Small intestine (tissue), 7 donors: ENCODE measurements at regions not wholly inside any gene's neighbourhood (a gene's known extent, or its start where the extent isn't known, plus 50 kb on each side); places are given as distances from the start of the nearest gene placed in this dataset.

Experiments
- DNase-seq, 2 donors: peaks; one replicate each; pipeline versions ENCODE4 v3.0.0 to v3.0.0-alpha.2; 2013
- FAIRE-seq: peaks from 2 replicates; lab custom pipeline; 2012; peaks lifted over from hg19 to GRCh38; lab: Jason Lieb, UNC
- H3K27ac ChIP-seq, 3 donors: one replicate each; pipeline ENCODE4 v1.5.1; 2013; ENCODE audit warnings: low read length in 2 of 3, mild to moderate bottlenecking in 2 of 3, control low read depth in 1 of 3, inconsistent platforms in 1 of 3, low read depth in 1 of 3, moderate library complexity in 1 of 3
- H3K27me3 ChIP-seq, 3 donors: one replicate each; pipeline ENCODE4 v1.6.1; 2013; ENCODE audit warnings: low read length in 3 of 3, inconsistent platforms in 1 of 3; ENCODE audit not compliant: control insufficient read depth in 3 of 3, insufficient read depth in 3 of 3
- H3K36me3 ChIP-seq, 3 donors: one replicate each; pipeline ENCODE4 v1.6.1; 2013; ENCODE audit warnings: low read length in 3 of 3, inconsistent platforms in 1 of 3, low read depth in 1 of 3, mild to moderate bottlenecking in 1 of 3, moderate library complexity in 1 of 3; ENCODE audit not compliant: control insufficient read depth in 3 of 3, insufficient read depth in 2 of 3
- H3K4me1 ChIP-seq, 3 donors: one replicate each; pipeline ENCODE4 v1.6.1; 2013; ENCODE audit warnings: low read length in 2 of 3, inconsistent platforms in 1 of 3, low read depth in 1 of 3, mild to moderate bottlenecking in 1 of 3, moderate library complexity in 1 of 3; ENCODE audit not compliant: control insufficient read depth in 3 of 3, insufficient read depth in 2 of 3
- H3K4me3 ChIP-seq, 3 donors: one replicate each; pipeline ENCODE4 v1.5.1; 2013; ENCODE audit warnings: low read length in 3 of 3, control low read depth in 1 of 3, inconsistent platforms in 1 of 3, low read depth in 1 of 3, mild to moderate bottlenecking in 1 of 3, moderate library complexity in 1 of 3
- H3K9me3 ChIP-seq, 2 donors: one replicate each; pipeline ENCODE4 v1.6.1; 2013; ENCODE audit warnings: low read depth in 1 of 2, low read length in 1 of 2; ENCODE audit not compliant: control insufficient read depth in 2 of 2, insufficient read depth in 1 of 2
- WGBS, 3 donors: extraction: QIAGEN DNeasy Blood & Tissue Kit; methylation state at CpG; one replicate each; pipeline ENCODE4 v1.1.7; 2013; 5-methylcytosine and 5-hydroxymethylcytosine counted together
- donor health status: healthy with polysubstance abuse.
- donor health status: control.
- donor health status: control.
- donor health status: Bipolar disorder and iron deficiency.
- donor health status: healthy.

GRCh38 chr10:80734589-80734988 is 196.9 kb downstream of the SH2D4B start:
- Histone ChIP-seq H3K4me1 (no peaks in the 10 kb centered on the region), H3K9me3 (no peaks in the 10 kb centered on the region), H3K4me3 (no peak overlapping the region), H3K36me3 (no peaks in the 10 kb centered on the region), H3K27me3 (no peaks in the 10 kb centered on the region), H3K27ac (no peak overlapping the region)
- DNase-seq (no peak), FAIRE-seq (no peak)

GRCh38 chr10:80737209-80737608 is 199.5 kb downstream of the SH2D4B start:
- FAIRE-seq = no peak
- WGBS, 3 donors = 74 to 78% (median 76%) methylated on average over 2 of the region's 2 CpGs
- no peaks in the 10 kb centered on the region for H3K36me3 ChIP-seq

GRCh38 chr10:80739328-80739727 is 201.6 kb downstream of the SH2D4B start:
- Histone ChIP-seq H3K4me1 (no peaks in the 10 kb centered on the region), H3K27ac (no peak overlapping the region), H3K36me3 (no peaks in the 10 kb centered on the region), H3K4me3 (no peak overlapping the region), H3K9me3 (no peaks in the 10 kb centered on the region), H3K27me3 (no peaks in the 10 kb centered on the region)
- DNase-seq (no peak), FAIRE-seq (no peak)
- 83 to 91% (median 85%) methylated on average over 6 of the region's 6 CpGs for WGBS, 3 donors

More at GRCh38 chr10:80737209-80737608, 199.5 kb downstream of the SH2D4B start:
- H3K27me3 ChIP-seq = no peaks in the 10 kb centered on the region
- H3K4me3 ChIP-seq = no peak overlapping the region
- DNase-seq = no peak
- H3K27ac ChIP-seq = no peak overlapping the region
- no peaks in the 10 kb centered on the region for H3K4me1 ChIP-seq
- H3K9me3 ChIP-seq = no peaks in the 10 kb centered on the region

- Histone ChIP-seq H3K4me3 (no peak overlapping the region), H3K27me3 (no peaks in the 10 kb centered on the region), H3K4me1 (no peaks in the 10 kb centered on the region), H3K9me3 (no peaks in the 10 kb centered on the region), H3K36me3 (no peaks in the 10 kb centered on the region), H3K27ac (no peak overlapping the region)
- WGBS, 3 donors = 66 to 74% (median 67%) methylated on average over 18 of the region's 18 CpGs
- no peak for FAIRE-seq
- DNase-seq = no peak
These were observed 202.4 kb downstream of the SH2D4B start for GRCh38 chr10:80739963-80740715.

- FAIRE-seq (no peak), DNase-seq (no peak)
- Histone ChIP-seq H3K9me3 (no peaks in the 10 kb centered on the region), H3K4me1 (no peaks in the 10 kb centered on the region), H3K27me3 (no peaks in the 10 kb centered on the region), H3K36me3 (no peaks in the 10 kb centered on the region), H3K27ac (no peak overlapping the region), H3K4me3 (no peak overlapping the region)
- WGBS, 3 donors = 90 to 96% (median 95%) methylated on average over 2 of the region's 2 CpGs
These were observed 203.6 kb downstream of the SH2D4B start for GRCh38 chr10:80741278-80741677.

GRCh38 chr10:80750268-80750667 is 212.6 kb downstream of the SH2D4B start:
- no peak overlapping the region for H3K4me3 ChIP-seq
- WGBS, 3 donors = 92 to 95% (median 93%) methylated on average over 3 of the region's 3 CpGs
- no peaks in the 10 kb centered on the region for H3K36me3 ChIP-seq
- H3K27ac ChIP-seq = no peak overlapping the region
- DNase-seq (no peak), FAIRE-seq (no peak)
- H3K9me3 ChIP-seq = no peaks in the 10 kb centered on the region
- H3K27me3 ChIP-seq = no peaks in the 10 kb centered on the region
- no peaks in the 10 kb centered on the region for H3K4me1 ChIP-seq

GRCh38 chr10:80751940-80752339 is 214.2 kb downstream of the SH2D4B start:
- no peaks in the 10 kb centered on the region for H3K36me3 ChIP-seq
- FAIRE-seq = no peak
- no peaks in the 10 kb centered on the region for H3K27me3 ChIP-seq
- WGBS, 3 donors = 85 to 100% (median 91%) methylated on average over 1 of the region's 1 CpG
- H3K27ac ChIP-seq = no peak overlapping the region
- DNase-seq = no peak
- no peaks in the 10 kb centered on the region for H3K9me3 ChIP-seq
- no peak overlapping the region for H3K4me3 ChIP-seq
- no peaks in the 10 kb centered on the region for H3K4me1 ChIP-seq

- H3K36me3 ChIP-seq = no peaks in the 10 kb centered on the region
- DNase-seq (no peak), FAIRE-seq (no peak)
- 46 to 69% (median 65%) methylated on average over 1 of the region's 1 CpG for WGBS, 3 donors
- no peaks in the 10 kb centered on the region for H3K4me1 ChIP-seq
- H3K27me3 ChIP-seq = no peaks in the 10 kb centered on the region
- H3K27ac ChIP-seq = no peak overlapping the region
- H3K9me3 ChIP-seq = no peaks in the 10 kb centered on the region
- H3K4me3 ChIP-seq = no peak overlapping the region
These were observed 215.9 kb downstream of the SH2D4B start for GRCh38 chr10:80753612-80754011.

GRCh38 chr10:80755893-80756292 is 218.2 kb downstream of the SH2D4B start:
- Histone ChIP-seq H3K36me3 (no peaks in the 10 kb centered on the region), H3K27me3 (no peaks in the 10 kb centered on the region), H3K4me3 (no peak overlapping the region), H3K4me1 (no peaks in the 10 kb centered on the region), H3K27ac (no peak overlapping the region), H3K9me3 (no peaks in the 10 kb centered on the region)
- DNase-seq = no peak
- FAIRE-seq = no peak
- WGBS, 3 donors = 68 to 79% (median 69%) methylated on average over 2 of the region's 2 CpGs
